CD14-positive monocyte (primary cell): ENCODE measurements at regions not wholly inside any gene's neighbourhood (a gene's known extent, or its start where the extent isn't known, plus 50 kb on each side); places are given as distances from the start of the nearest gene placed in this dataset.

Experiments used
- DNase-seq, 3 donors: peaks; one replicate each; pipeline ENCODE4 v3.0.0-alpha.2; 2011 to 2022
- H2AFZ ChIP-seq: 2 replicates; pipeline ENCODE4 v1.6.0; 2012; ENCODE audit warnings: mild to moderate bottlenecking, low read depth, low read length, inconsistent platforms; ENCODE audit not compliant: insufficient read depth, poor library complexity, severe bottlenecking
- H3K27ac ChIP-seq, 2 donors: 1 replicate in 1 of 2; 2 replicates in 1 of 2; pipeline ENCODE4 v1.5.1; 2012 to 2013; ENCODE audit warnings: low read length in 2 of 2, control low read depth in 1 of 2, inconsistent platforms in 1 of 2, low read depth in 1 of 2, mild to moderate bottlenecking in 1 of 2
- H3K27me3 ChIP-seq, 2 donors: one replicate each; pipeline versions ENCODE4 v1.6.0 to v1.6.1; 2011 to 2013; ENCODE audit warnings: low read length in 2 of 2; ENCODE audit not compliant: control insufficient read depth in 2 of 2, insufficient read depth in 2 of 2
- H3K36me3 ChIP-seq, 2 donors: replicated peaks in 1 of 2; 1 replicate in 1 of 2; 2 replicates in 1 of 2; pipeline versions ENCODE4 v1.5.1 to v1.6.1; 2012 to 2013; ENCODE audit warnings: low read length in 2 of 2, control low read depth in 1 of 2, inconsistent platforms in 1 of 2, mild to moderate bottlenecking in 1 of 2; ENCODE audit not compliant: insufficient read depth in 2 of 2, control insufficient read depth in 1 of 2
- H3K4me1 ChIP-seq, 2 donors: 1 replicate in 1 of 2; 2 replicates in 1 of 2; pipeline versions ENCODE4 v1.5.1 to v1.6.1; 2012 to 2013; ENCODE audit warnings: low read length in 2 of 2, control low read depth in 1 of 2, inconsistent platforms in 1 of 2, mild to moderate bottlenecking in 1 of 2, moderate library complexity in 1 of 2; ENCODE audit not compliant: insufficient read depth in 2 of 2, control insufficient read depth in 1 of 2
- H3K4me2 ChIP-seq: replicated peaks from 2 replicates; pipeline ENCODE3; 2012; ENCODE audit warnings: low read length, moderate library complexity, mild to moderate bottlenecking; ENCODE audit not compliant: poor library complexity, severe bottlenecking; ENCODE audit errors: extremely low read depth
- H3K4me3 ChIP-seq, 3 experiments: fragments of 200-600 bp in 1 of 3; sonication (generic) in 1 of 3; replicated peaks in 1 of 3; 1 replicate in 2 of 3; 2 replicates in 1 of 3; pipeline ENCODE4 v1.5.1; 2011 to 2013; ENCODE audit warnings: low read length in 3 of 3, mild to moderate bottlenecking in 3 of 3, control low read depth in 2 of 3, low read depth in 2 of 3, inconsistent platforms in 1 of 3, moderate library complexity in 1 of 3
- H3K79me2 ChIP-seq: 2 replicates; pipeline ENCODE4 v1.6.0; 2012; ENCODE audit warnings: mild to moderate bottlenecking, control low read depth, inconsistent platforms, low read length, moderate library complexity; ENCODE audit not compliant: insufficient read depth
- H3K9ac ChIP-seq: 2 replicates; pipeline ENCODE4 v1.6.0; 2017; ENCODE audit warnings: low read length, mild to moderate bottlenecking; ENCODE audit not compliant: insufficient read depth, poor library complexity, severe bottlenecking
- H3K9me3 ChIP-seq, 2 donors: replicated peaks in 1 of 2; 1 replicate in 1 of 2; 2 replicates in 1 of 2; pipeline versions ENCODE4 v1.5.1 to v1.6.1; 2012 to 2013; ENCODE audit warnings: low read length in 2 of 2, control low read depth in 1 of 2; ENCODE audit not compliant: control insufficient read depth in 1 of 2, insufficient read depth in 1 of 2
- H4K20me1 ChIP-seq: 2 replicates; pipeline ENCODE4 v1.6.0; 2012; ENCODE audit warnings: mild to moderate bottlenecking, low read length, control low read depth, moderate library complexity; ENCODE audit not compliant: insufficient read depth
- H3K27ac Mint-ChIP-seq, 7 donors: one replicate each; pipeline ENCODE4 v1.8.0; 2020; ENCODE audit warnings: mild to moderate bottlenecking in 7 of 7, mixed read lengths in 7 of 7, moderate library complexity in 6 of 7, inconsistent platforms in 2 of 7
- H3K27me3 Mint-ChIP-seq, 3 donors: one replicate each; pipeline ENCODE4 v1.8.0; 2021 to 2022; ENCODE audit warnings: low read depth in 3 of 3, mild to moderate bottlenecking in 3 of 3, mixed read lengths in 3 of 3, moderate library complexity in 3 of 3, inconsistent platforms in 1 of 3
- H3K36me3 Mint-ChIP-seq, 2 donors: one replicate each; pipeline ENCODE4 v1.8.0; 2020; ENCODE audit warnings: mixed read lengths in 2 of 2, inconsistent platforms in 1 of 2, mild to moderate bottlenecking in 1 of 2
- H3K4me1 Mint-ChIP-seq: one replicate; pipeline ENCODE4 v1.8.0; 2020; ENCODE audit warnings: mild to moderate bottlenecking, mixed read lengths
- H3K4me3 Mint-ChIP-seq, 2 donors: one replicate each; pipeline ENCODE4 v1.8.0; 2020; ENCODE audit warnings: mild to moderate bottlenecking in 2 of 2, mixed read lengths in 2 of 2, moderate library complexity in 1 of 2
- H3K9me3 Mint-ChIP-seq, 7 donors: one replicate each; pipeline ENCODE4 v1.8.0; 2020 to 2022; ENCODE audit warnings: mixed read lengths in 7 of 7, mild to moderate bottlenecking in 6 of 7, moderate library complexity in 6 of 7, inconsistent platforms in 2 of 7
- WGBS: methylation state at CpG from one replicate; pipeline ENCODE4 v1.1.5; 2013; ENCODE audit warnings: missing lambda C conversion rate; ENCODE audit not compliant: insufficient coverage; 5-methylcytosine and 5-hydroxymethylcytosine counted together
- intact Hi-C, 2 donors: fragments of 100-400 bp; cut with micrococcal nuclease; formaldehyde crosslinking; loops; one replicate each; pipeline versions ENCODE4 v1.15.0 to v1.15.1; 2023
- TF ChIP-seq, protein P1 (sequence below): fragments of 200-600 bp; IDR thresholded peaks from one replicate; pipeline ENCODE4 v1.8.0; 2022; ENCODE audit warnings: antibody characterized with exemption, mild to moderate bottlenecking

DNA sequence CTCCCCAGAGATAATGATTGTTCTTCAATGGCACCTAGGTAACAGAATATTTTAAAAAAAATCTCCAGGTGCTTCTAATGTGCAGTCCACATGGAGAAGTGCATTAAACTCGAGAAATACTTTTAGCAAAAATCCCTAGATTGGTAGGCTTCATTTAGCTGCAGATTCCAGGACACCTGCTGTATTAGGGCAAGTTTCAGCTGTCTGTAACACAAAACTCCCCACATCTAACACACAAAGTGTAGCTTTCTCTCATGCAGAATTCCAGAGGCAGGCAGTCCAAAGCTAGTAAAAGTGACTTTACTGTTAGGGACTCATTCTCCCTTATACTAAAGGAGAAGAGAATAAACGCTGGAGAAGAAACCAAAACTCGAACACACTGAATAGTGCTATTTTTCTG is 1414.3 kb upstream of the B3GALT2 start:
- no peaks in the 10 kb centered on the region for H3K27me3 ChIP-seq
- no CpG with 5 or more reads among the region's 3 CpGs for WGBS
- H3K9ac ChIP-seq, result no peak overlapping the region
- intact Hi-C loops, result no loop called here
- TF ChIP-seq, protein P1, sequence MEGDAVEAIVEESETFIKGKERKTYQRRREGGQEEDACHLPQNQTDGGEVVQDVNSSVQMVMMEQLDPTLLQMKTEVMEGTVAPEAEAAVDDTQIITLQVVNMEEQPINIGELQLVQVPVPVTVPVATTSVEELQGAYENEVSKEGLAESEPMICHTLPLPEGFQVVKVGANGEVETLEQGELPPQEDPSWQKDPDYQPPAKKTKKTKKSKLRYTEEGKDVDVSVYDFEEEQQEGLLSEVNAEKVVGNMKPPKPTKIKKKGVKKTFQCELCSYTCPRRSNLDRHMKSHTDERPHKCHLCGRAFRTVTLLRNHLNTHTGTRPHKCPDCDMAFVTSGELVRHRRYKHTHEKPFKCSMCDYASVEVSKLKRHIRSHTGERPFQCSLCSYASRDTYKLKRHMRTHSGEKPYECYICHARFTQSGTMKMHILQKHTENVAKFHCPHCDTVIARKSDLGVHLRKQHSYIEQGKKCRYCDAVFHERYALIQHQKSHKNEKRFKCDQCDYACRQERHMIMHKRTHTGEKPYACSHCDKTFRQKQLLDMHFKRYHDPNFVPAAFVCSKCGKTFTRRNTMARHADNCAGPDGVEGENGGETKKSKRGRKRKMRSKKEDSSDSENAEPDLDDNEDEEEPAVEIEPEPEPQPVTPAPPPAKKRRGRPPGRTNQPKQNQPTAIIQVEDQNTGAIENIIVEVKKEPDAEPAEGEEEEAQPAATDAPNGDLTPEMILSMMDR, result no peak
- H3K27ac ChIP-seq, result no peak overlapping the region
- no peak overlapping the region for H3K4me3 ChIP-seq
- no peak for DNase-seq
- no peaks in the 10 kb centered on the region for H3K36me3 Mint-ChIP-seq
- H3K4me1 ChIP-seq, result no peaks in the 10 kb centered on the region
- no peaks in the 10 kb centered on the region for H3K27me3 Mint-ChIP-seq
- H3K4me3 Mint-ChIP-seq, result no peak overlapping the region
- H3K9me3 Mint-ChIP-seq, result peaks cover 0 to 4% (median 0%) of the 10 kb centered on the region in 7 donors
- H2AFZ ChIP-seq, result no peak overlapping the region
- H3K4me2 ChIP-seq, result no peak overlapping the region
- peaks cover 0 to under 1% of the 10 kb centered on the region in 2 donors for H3K9me3 ChIP-seq
- no peaks in the 10 kb centered on the region for H3K4me1 Mint-ChIP-seq
- no peaks in the 10 kb centered on the region for H3K79me2 ChIP-seq
- H4K20me1 ChIP-seq, result no peaks in the 10 kb centered on the region
- H3K27ac Mint-ChIP-seq, result no peak overlapping the region
- H3K36me3 ChIP-seq, result no peaks in the 10 kb centered on the region

GRCh38 chr1:194598098-194598497 is 1411.7 kb upstream of the B3GALT2 start:
- Histone ChIP-seq H3K79me2 (no peaks in the 10 kb centered on the region), H3K36me3 (no peaks in the 10 kb centered on the region), H3K27ac (no peak overlapping the region), H2AFZ (no peak overlapping the region), H3K4me1 (no peaks in the 10 kb centered on the region), H3K9ac (no peak overlapping the region), H3K9me3 (peaks cover 0 to 2% of the 10 kb centered on the region in 2 donors), H4K20me1 (no peaks in the 10 kb centered on the region), H3K4me2 (no peak overlapping the region), H3K4me3 (no peak overlapping the region), H3K27me3 (no peaks in the 10 kb centered on the region)
- intact Hi-C loops, result no loop called here
- no peak for DNase-seq
- Mint-ChIP-seq H3K4me3 (no peak overlapping the region), H3K27me3 (no peaks in the 10 kb centered on the region), H3K36me3 (no peaks in the 10 kb centered on the region), H3K9me3 (peaks cover 0 to 4% (median 2%) of the 10 kb centered on the region in 7 donors), H3K27ac (no peak overlapping the region), H3K4me1 (no peaks in the 10 kb centered on the region)
- WGBS, result 86% methylated on average over 1 of the region's 1 CpG
- TF ChIP-seq, protein P1, result no peak
